Superior temporal gyrus (tissue), 1 donor: ENCODE measurements at regions not wholly inside any gene's neighbourhood (a gene's known extent, or its start where the extent isn't known, plus 50 kb on each side); places are given as distances from the start of the nearest gene placed in this dataset.
"Not testable (repeated sequence)": the region's sequence is repeated elsewhere in the genome, so short reads cannot be mapped to it uniquely, and the experiment has no call there.

Source experiments
- DNase-seq: peaks from one replicate; pipeline ENCODE4 v3.0.0-alpha.2; 2016; ENCODE audit errors: extremely low spot score

DNA sequence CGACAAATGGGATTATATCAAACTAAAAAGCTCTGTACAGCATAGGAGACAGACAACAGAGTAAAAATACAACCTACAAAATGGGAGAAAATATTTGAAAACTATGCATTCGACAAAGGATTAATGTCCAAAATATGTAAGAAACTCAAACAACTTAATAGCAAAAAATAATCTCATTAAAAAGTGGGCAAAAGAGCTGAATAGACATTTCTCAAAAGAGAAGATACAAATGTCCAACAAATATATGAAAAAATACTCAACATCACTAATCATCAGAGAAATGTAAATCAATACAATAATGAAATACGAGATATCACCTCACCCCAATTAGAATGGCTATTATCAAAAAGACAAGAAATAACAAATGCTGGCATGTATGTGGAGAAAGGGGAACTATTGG lies 272.9 kb downstream of the KLHL13 start:
- DNase-seq: no peak

DNA sequence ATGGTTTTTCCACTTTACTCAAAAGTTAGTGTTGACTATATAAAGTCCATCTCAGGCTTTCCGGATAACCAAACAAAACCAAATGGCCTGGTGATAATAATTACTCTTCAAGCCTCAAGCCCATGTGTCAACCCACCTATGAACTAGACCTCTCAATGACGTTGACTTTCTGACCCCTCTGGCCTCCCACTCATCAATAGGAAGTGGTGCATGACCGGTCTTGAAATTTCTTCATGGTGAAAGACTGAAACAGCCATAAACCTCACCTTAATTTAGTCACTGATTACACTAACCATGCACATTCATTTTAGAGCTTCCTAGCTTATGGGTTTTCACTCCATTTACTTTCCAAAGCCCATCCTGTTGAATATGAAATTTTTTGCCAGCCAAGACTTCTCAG lies 276.0 kb downstream of the KLHL13 start:
- no peak for DNase-seq

DNA sequence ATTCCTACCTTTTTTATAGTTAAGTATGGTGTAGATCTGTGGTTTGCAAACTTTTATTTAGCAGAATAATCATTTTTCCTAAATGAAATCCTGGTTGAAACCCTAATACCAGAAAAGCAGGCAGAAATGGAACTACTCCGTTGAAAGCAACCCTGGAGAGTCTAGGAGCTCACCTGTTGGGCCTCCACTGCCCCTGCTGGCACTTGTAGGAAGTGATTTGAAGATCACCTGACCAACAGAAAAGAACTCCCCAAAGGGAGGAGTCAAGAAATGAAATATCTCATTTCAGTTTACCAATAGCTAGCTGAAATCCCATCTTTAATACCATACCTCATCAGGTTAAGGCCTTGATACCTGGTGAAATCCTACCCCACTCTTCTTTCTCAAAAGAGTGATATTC lies 277.1 kb downstream of the KLHL13 start:
- no peak for DNase-seq

DNA sequence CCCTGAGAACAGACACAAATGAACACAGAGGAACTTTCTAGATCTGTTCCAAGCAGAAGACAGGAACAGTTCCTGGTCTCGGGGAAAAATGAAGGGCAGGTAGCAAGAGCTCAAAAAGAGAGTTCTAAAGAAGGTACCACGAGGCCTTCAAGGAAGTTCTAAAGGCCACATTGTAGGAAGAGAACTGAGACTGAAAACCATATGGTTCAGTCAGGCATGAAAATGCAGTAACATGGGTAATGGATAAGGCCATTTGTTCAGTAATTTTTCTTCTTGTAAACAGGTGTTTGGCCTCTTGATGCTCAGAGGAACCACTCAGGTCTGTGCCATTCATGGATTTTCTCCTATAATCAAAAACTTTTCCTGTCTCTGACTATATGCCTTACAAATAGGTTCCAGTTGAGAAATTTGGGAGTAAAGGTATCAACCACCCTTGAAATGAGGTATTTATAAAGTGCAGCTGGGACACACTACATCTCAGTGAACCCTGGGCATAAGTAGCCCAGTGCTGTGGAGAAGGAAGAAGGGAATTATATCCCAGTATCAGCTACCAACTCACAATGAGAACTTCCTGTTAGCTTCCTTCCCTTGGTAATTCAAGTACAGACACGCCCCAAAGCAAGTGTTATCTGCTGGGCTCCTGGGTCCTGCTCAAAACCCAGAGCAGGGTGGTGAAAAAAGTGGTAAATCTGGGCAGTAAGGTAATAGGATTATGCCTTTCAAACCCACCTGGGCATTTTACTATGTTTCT lies 277.9 kb downstream of the KLHL13 start:
- DNase-seq: no peak

DNA sequence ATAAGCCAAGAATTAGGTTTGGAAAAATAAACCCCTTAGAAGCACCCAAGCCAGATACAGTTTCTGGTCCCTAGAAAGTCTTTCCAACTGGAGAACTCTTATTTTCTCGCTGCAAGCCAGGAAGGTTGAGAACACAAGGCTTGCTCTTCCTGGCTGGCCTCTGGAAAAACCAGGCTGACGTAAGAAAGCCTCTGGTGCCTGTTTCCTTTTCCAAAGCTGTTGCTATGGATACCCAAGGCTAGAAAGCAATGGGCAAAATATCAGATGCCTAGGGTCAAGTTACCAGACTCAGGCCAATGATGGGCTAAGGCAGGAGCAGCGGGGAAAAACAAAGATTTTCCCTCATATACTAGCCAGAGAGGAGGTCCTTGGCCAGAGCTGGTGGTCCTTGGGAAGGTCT lies 281.6 kb downstream of the KLHL13 start:
- DNase-seq: no peak

DNA sequence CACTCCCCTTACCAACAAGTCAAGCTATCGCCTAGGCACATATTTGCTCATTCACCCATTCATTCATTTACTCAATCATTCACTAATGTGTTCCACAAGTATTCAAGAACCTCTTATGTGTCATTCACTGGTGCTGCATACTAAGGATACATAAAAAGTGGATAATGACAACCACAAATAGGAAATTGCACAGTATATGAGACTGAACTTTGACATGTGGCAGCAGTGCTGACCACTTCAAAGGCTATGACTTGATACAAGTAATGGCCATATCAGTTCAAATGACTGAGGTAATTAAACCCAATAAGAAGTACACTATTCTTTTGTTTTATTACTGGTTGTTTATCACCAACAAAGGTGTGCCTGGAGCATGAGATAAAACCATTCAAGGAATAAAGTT lies 282.5 kb downstream of the KLHL13 start:
- DNase-seq: no peak

DNA sequence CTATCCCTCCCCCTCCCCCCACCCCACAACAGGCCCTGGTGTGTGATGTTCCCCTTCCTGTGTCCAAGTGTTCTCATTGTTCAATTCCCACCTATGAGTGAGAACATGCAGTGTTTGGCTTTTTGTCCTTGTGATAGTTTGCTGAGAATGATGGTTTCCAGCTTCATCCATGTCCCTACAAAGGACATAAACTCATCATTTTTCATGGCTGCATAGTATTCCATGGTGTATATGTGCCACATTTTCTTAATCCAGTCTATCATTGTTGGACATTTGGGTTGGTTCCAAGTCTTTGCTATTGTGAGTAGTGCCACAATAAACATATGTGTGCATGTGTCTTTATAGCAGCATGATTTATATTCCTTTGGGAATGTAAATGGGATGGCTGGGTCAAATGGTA lies 295.1 kb downstream of the KLHL13 start:
- DNase-seq: not testable (repeated sequence)

DNA sequence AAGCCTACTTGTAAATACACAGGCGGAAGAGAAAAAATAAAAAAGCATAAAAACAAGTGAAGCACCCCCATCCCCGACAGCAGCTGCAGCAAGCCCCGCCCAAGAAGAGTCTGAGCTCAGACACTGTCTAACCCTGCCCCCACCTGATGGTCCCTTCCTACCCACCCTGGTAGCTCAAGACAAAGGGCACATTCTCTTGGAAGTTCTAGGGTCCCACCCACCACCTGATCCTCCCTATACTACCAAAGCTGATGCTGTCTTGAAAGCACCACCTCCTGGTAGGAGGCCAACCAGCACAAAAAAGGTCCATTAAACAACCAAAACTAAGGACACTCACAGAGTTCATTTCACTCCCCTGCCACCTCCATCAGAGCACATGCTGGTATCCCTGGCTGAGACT lies 308.2 kb downstream of the KLHL13 start:
- DNase-seq: no peak

DNA sequence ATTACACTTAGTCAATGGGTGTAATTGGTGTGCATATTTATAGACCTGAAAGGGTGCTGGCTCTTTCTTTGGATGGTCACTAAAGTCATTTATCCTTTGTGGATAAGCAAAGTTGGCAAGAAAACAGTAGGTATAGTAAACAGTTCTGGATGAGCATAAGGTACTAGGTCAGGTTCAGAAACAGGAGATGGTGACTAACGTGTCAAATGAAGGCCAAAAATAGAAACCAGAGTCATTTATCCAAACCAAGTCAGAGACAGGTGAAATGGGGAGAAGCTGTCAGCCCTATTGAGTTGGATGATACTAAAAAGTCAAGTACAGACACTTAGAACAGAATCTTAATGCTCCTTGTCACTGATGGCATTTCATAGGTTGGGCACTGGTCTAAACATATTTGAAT lies 313.1 kb downstream of the KLHL13 start:
- no peak for DNase-seq

DNA sequence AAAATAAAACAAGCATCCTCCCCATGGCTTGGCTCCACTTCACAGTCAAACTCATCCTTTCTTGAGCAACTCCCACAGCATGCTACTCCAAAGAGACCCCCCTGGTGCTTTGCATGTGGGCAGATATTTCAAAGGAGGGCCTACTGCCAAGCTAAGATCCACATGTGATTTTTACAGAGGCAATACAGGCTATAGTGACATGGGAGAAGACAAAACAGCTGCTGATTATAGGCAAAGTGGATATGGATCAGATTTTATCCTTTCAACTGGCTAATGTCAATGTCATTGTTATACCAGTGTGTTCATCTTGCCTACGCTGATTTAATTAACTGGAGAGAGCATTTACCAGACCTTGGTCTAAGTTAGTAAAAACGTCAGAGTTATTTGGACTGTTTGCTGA lies 328.3 kb downstream of the KLHL13 start:
- no peak for DNase-seq

DNA sequence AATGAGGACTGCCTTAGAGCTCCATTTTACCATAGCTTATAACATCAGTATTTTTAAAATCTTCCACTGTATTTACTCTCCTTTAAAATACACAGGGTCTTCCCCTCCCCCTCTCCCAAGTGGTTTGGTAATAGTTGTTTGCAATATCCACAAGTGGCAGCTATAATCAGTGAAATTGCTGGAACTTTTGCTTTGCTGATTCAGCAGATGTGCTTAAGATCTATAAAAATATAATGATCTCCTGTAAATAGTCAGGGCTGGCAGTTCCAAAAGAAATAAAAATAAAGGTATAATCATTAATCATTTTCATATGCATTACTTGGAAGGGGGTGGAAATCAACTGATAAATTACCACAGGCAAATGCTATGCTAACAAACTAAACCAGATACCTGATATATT lies 345.2 kb downstream of the KLHL13 start:
- DNase-seq: no peak

DNA sequence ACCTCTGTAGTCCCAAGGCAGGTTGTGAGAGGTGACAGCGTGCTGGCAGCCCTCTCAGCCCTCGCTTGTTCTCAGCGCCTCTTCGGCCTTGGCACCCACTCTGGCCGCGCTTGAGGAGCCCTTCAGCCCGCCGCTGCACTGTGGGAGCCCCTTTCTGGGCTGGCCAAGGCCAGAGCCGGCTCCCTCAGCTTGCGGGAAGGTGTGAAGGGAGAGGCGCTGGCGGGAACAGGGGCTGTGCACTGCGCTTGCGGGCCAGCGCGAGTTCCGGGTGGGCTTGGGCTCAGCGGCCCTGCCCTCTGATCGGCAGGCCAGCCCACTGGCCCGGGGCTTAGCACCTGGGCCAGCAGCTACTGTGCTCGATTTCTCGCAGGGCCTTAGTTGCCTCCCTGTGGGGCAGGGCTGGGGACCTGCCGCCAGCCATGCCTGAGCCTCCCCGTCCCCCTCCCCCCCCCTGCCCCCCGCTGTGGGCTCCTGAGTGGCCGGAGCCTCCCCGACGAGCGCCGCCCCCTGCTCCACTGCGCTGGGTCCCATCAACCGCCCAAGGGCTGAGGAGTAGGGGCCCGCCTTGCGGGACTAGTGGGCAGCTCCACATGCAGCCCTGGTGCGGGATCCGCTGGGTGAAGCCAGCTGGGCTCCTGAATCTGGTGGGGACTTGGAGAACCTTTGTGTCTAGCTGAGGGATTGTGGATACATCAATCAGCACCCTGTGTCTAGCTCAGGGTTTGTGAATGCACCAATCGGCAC lies 347.6 kb downstream of the KLHL13 start:
- no peak for DNase-seq

DNA sequence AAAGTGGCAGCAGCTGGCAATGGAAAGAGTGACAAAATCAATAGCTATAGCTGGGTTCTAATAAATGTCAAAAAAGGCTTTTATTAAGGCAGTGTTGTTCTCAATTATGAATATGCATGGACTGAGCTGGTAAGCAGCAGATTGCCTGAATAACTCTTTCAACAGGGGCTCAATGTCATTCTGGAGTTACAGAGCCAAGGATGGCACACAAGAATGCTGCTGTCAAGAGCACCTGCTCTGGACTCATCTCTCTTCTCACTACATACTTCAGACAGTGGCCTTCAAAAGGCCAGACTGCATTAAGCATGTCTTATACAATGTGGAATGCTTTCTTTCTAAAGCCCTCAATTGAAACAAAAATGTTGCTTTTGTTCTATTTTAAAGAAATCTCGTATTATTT lies 351.4 kb downstream of the KLHL13 start:
- no peak for DNase-seq

DNA sequence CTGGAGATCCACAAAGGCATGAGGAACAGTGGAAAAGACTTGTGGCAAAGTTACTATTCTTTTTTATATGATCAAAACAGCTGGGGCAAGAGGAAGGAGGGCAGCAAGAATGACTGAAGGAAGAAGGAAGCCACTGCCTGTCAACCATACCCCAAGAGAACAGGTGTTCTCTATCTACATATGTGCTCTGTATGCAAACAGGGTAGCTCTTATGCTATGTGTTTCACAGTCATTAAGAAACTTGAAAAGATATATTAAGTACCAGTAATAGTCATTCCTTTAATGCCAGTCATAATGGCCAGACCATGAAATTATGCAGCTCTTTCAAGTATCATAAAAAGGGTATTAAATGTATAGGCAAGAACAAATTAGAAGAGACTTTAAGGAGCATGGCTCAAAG lies 363.9 kb downstream of the KLHL13 start:
- DNase-seq: no peak

DNA sequence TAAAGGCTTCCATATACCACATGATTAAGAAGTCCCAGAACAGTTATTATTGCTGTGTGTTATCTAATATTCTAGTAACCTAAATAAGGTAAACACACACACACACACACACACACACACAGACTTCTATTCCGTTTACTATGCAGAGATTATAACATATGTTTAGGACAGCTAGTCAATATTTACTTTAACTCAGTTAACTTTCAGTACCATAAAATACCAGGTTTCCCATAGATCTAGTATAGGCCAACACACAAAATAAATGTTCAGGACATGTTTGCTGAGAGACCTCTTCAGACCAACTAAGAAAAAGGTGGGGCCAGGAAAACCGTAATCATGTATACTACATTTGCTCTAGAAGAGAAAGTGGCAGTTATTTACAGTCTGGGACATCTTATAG lies 365.5 kb downstream of the KLHL13 start:
- DNase-seq: no peak

DNA sequence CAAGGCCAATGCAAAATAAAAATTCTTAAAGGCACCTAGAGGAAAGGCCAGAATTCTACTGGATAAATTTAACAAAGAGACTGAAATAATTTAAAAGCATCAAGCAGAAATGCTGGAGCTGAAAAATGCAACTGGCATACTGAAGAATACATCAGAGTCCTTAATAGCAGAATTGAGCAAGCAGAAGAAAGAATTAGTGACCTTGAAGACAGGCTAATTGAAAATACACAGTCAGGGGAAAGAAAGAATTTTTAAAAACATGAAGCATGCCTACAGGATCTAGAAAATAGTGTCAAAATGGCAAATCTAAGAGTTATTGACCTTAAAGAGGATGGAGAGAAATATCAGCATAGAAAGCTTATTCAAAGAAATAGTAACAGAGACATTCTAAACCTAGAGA lies 371.7 kb downstream of the KLHL13 start:
- DNase-seq: no peak

DNA sequence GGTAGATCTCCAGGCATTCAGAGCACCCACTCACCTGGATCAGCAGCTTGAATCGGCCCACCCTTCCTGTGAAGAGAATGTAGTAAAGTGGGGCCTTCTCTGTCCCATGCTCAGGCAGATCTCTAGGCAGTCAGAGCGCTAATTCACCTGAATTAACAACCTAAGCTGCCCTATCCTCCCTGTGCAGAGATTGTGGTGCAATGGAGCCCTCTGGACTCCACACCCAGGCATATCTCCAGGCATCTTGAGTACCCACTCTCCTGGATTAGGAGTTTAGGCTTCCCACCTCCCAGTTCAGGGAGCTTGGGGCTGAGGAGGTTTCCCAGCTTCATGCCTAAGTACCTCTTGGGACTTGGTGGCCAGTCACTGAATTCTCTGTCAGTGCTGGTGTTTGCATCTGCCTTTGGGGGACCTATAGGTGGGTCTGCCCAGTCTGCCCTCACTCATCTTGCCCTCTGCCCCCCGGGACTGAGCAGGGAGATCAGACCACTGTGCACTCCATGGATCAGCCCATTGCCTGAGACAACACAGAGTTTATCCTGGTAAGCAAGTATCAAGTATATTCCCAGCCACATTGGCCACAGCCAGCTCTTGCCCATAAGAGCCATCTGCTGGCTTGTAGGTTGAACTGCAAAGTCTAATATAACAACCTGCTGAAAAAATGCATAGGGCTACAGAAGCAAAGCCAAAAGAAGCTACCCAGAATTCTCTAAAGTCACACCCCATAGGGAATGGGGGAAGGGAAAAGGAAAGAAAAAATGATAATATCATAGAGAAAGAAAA lies 372.9 kb downstream of the KLHL13 start:
- no peak for DNase-seq

DNA sequence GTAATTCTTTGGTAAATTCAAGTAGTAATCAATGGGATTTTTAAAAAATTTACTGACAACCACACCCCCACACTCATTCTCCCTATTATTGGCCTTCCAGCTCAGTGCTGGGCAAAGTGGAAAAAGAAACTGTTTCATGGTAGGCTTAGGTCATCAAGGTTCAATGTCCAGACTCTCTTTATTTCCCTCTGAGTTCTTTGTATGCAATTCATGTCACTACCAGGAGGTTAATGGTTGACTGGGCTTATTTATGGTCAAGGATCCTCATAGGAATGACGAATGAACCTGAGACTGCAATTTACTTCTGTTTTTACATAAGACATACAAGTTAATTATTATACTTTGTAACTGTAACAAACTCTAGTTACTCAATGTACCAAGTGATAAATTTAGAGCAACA lies 403.2 kb downstream of the KLHL13 start:
- no peak for DNase-seq

DNA sequence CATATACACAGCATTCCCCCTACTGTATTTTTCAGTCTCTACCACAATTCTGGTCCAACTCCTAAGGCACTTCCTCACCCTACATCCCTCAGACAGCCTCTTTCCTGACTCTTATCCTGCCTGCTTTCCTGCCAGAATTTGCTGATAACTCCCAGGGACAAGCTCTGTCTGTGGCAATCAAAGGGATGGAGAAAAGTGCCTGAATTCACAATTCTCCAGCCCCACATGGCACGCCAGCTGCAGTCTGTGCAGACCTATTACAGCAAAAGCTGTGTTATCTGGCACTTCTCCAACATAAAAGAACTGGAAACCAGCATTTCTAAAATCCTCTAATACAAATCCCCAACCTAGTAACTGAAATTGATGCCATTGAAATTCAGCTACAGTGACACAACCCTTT lies 404.8 kb downstream of the KLHL13 start:
- DNase-seq: no peak

DNA sequence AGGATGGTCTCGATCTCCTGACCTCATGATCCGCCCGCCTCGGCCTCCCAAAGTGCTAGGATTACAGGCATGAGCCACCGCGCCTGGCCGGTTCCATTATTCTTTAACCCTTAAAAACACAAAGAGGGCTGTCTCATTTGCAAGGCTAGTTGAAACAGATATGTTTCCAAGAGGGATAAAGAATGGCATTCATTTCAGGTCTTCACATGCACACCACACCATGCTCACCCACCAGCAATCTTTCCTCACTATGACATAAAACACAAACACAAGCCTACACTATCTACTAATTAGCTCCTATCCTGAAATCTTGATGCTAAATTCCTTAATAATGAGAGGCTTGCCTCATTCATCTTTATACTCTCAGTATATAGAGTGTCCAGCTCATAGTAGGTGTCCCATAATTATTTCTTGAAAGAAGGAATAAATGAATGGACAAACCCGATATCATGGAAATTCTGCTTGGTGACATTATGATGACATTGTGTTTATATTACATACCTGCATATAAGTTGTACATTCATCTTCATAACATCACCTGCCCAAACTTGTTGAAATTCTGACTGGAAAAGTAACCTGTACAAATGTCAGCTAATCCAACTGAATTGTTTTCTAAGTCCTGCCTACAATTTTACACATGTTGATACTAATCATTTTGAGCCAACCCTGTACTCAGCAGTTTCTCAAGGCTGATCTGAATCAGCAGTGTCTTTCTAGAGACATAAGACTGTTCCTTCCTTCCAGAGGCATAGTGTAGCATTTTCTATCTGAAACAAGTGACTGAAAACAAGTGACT lies 408.5 kb downstream of the KLHL13 start:
- no peak for DNase-seq

DNA sequence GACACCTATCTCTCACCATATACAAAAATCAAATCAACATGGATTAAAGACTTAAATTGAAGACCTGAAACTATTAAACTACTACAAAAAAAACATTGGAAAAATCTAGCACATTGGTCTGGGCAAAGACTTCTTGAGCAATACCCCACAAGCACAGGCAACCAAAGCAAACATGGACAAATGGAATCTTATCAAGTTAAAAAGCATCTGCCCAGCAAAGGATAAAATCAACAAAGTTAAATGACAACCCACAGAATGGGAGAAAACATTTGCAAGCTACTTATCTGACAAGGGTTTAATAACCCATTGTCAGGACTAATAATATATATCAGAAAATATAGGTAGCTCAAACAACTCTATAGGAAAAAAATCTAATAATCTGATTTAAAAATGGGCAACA lies 415.6 kb downstream of the KLHL13 start:
- DNase-seq: no peak

DNA sequence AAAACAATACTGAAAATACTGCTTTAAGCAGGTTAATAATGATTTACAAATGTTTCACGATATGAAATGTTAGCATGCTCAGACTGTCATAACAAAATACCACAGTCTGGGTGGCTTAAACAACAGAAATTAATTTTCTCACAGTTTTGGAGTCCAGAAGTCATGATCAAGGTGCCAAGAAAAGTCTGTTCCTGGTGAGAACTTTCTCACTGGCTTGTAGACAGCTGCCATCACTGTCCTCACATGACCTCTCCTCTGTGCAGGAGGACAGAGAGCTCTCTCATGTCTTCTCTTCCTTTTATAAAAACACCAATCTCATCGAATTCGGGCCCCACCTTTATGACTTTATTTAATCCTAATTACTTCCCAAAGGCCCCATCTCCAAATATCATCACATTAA lies 426.7 kb downstream of the KLHL13 start:
- no peak for DNase-seq
